IMR-90 (cell line): ENCODE measurements at regions not wholly inside any gene's neighbourhood (a gene's known extent, or its start where the extent isn't known, plus 50 kb on each side); places are given as distances from the start of the nearest gene placed in this dataset.
"Not testable (repeated sequence)": the region's sequence is repeated elsewhere in the genome, so short reads cannot be mapped to it uniquely, and the experiment has no call there.

ENCODE experiments used
- ATAC-seq: fragments of 200-7000 bp; cut with Tn5 transposase; 2 replicates; pipeline ENCODE4 v1.9.1; 2020; ENCODE audit warnings: low read depth, mild to moderate bottlenecking, moderate library complexity
- BruUV-seq: library from RNA; stranded (reverse); fragments of 400-500 nt; replicated peaks from 2 replicates; lab custom pipeline; 2021; lab: Mats Ljungman, UMichigan
- CTCF ChIA-PET: fragments of 300-600 bp; formaldehyde crosslinking; extraction: SDS; loops from one replicate; lab custom pipeline; 2021; ENCODE audit warnings: antibody characterized with exemption; lab: Yijun Ruan, JAX
- POLR2A ChIA-PET: fragments of 300-600 bp; sonication (Branson Sonifier 250); formaldehyde crosslinking; loops from one replicate; lab custom pipeline; 2022; ENCODE audit warnings: antibody characterized with exemption; ENCODE audit not compliant: unreplicated experiment; lab: Charles Lee
- DNase-seq: peaks from one replicate; pipeline ENCODE4 v3.0.0; 2013
- H2AFZ ChIP-seq: replicated peaks from 2 replicates; pipeline ENCODE3; 2013; ENCODE audit warnings: low read length, mild to moderate bottlenecking; ENCODE audit not compliant: poor library complexity
- H2AK5ac ChIP-seq: 2 replicates; pipeline ENCODE4 v1.6.1; 2013; ENCODE audit warnings: low read depth, low read length, inconsistent platforms
- H2AK9ac ChIP-seq: replicated peaks from 2 replicates; pipeline ENCODE3; 2013; ENCODE audit warnings: mild to moderate bottlenecking, low read depth, low read length, moderate library complexity; ENCODE audit not compliant: poor library complexity
- H2BK120ac ChIP-seq: 2 replicates; pipeline ENCODE4 v1.6.1; 2013; ENCODE audit warnings: low read depth, low read length, inconsistent platforms
- H2BK15ac ChIP-seq: 3 replicates; pipeline ENCODE4 v1.6.1; 2013; ENCODE audit warnings: low read depth, low read length, inconsistent platforms
- H2BK20ac ChIP-seq: 2 replicates; pipeline ENCODE4 v1.6.1; 2013; ENCODE audit warnings: low read depth, mild to moderate bottlenecking, inconsistent platforms, low read length, moderate library complexity
- H2BK5ac ChIP-seq: 2 replicates; pipeline ENCODE4 v1.6.1; 2013; ENCODE audit warnings: mild to moderate bottlenecking, low read depth, low read length, inconsistent platforms; ENCODE audit not compliant: poor library complexity, severe bottlenecking
- H3K14ac ChIP-seq: replicated peaks from 2 replicates; pipeline ENCODE4 v1.6.1; 2013; ENCODE audit warnings: low read depth, low read length, inconsistent platforms
- H3K18ac ChIP-seq: 2 replicates; pipeline ENCODE4 v1.6.1; 2013; ENCODE audit warnings: low read depth, low read length, control low read depth
- H3K23ac ChIP-seq: 2 replicates; pipeline ENCODE4 v1.6.1; 2013; ENCODE audit warnings: low read depth, low read length, inconsistent platforms
- H3K27ac ChIP-seq: 2 replicates; pipeline ENCODE4 v1.5.1; 2013; ENCODE audit warnings: mild to moderate bottlenecking, control low read depth, low read length; ENCODE audit not compliant: insufficient read depth
- H3K27me3 ChIP-seq: 2 replicates; pipeline ENCODE4 v1.6.1; 2013; ENCODE audit warnings: low read length; ENCODE audit not compliant: control insufficient read depth, insufficient read depth
- H3K36me3 ChIP-seq: 2 replicates; pipeline ENCODE4 v1.6.1; 2013; ENCODE audit warnings: low read length, mixed read lengths; ENCODE audit not compliant: control insufficient read depth, insufficient read depth
- H3K4ac ChIP-seq: 2 replicates; pipeline ENCODE4 v1.6.1; 2013; ENCODE audit warnings: low read depth, low read length, inconsistent platforms
- H3K4me1 ChIP-seq: 2 replicates; pipeline ENCODE4 v1.6.1; 2013; ENCODE audit warnings: low read length, mixed read lengths; ENCODE audit not compliant: control insufficient read depth, insufficient read depth
- H3K4me2 ChIP-seq: 2 replicates; pipeline ENCODE4 v1.6.1; 2013; ENCODE audit warnings: low read depth, mild to moderate bottlenecking, control low read depth, low read length, moderate library complexity
- H3K4me3 ChIP-seq: 2 replicates; pipeline ENCODE4 v1.5.1; 2013; ENCODE audit warnings: low read depth, mild to moderate bottlenecking, control low read depth, low read length, moderate library complexity; ENCODE audit not compliant: insufficient read depth
- H3K56ac ChIP-seq: 2 replicates; pipeline ENCODE4 v1.6.1; 2013; ENCODE audit warnings: low read length, inconsistent platforms; ENCODE audit not compliant: insufficient read depth; ENCODE audit errors: extremely low read depth
- H3K79me1 ChIP-seq, 2 experiments: 2 replicates each; pipeline ENCODE4 v1.6.1; 2013; ENCODE audit warnings: low read length in 2 of 2, inconsistent platforms in 1 of 2, low read depth in 1 of 2
- H3K9ac ChIP-seq: 2 replicates; pipeline ENCODE4 v1.6.1; 2013; ENCODE audit warnings: low read depth, low read length, control low read depth
- H3K9me1 ChIP-seq: 2 replicates; pipeline ENCODE4 v1.6.1; 2013; ENCODE audit warnings: low read length, inconsistent platforms; ENCODE audit not compliant: insufficient read depth
- H3K9me3 ChIP-seq: 2 replicates; pipeline ENCODE4 v1.6.1; 2013; ENCODE audit warnings: low read length; ENCODE audit not compliant: control insufficient read depth, insufficient read depth
- H4K20me1 ChIP-seq: 2 replicates; pipeline ENCODE4 v1.6.1; 2013; ENCODE audit warnings: low read length, inconsistent platforms; ENCODE audit not compliant: insufficient read depth
- H4K5ac ChIP-seq: 2 replicates; pipeline ENCODE4 v1.6.1; 2013; ENCODE audit warnings: mild to moderate bottlenecking, low read depth, low read length, control low read depth
- H4K8ac ChIP-seq, 2 experiments: 2 replicates each; pipeline ENCODE4 v1.6.1; 2013; ENCODE audit warnings: low read depth in 2 of 2, low read length in 2 of 2, control low read depth in 1 of 2, inconsistent platforms in 1 of 2
- H4K91ac ChIP-seq: 2 replicates; pipeline ENCODE4 v1.6.1; 2013; ENCODE audit warnings: low read depth, low read length, inconsistent platforms; ENCODE audit not compliant: insufficient read depth
- CTCF ChIP-seq: conservative IDR thresholded peaks from 2 replicates; pipeline ENCODE4 v1.5.1; 2012; ENCODE audit warnings: mild to moderate bottlenecking, low read depth, low read length, improper control_type of control experiment
- WGBS, 2 experiments: methylation state at CpG; one replicate each; pipeline versions ENCODE4 v1.1.5 to v1.1.7; 2013; ENCODE audit warnings: missing lambda C conversion rate in 2 of 2; ENCODE audit not compliant: insufficient read length in 1 of 2; ENCODE audit errors: extremely low coverage in 2 of 2; 5-methylcytosine and 5-hydroxymethylcytosine counted together
- dilution Hi-C: fragments of 300-500 bp; cut with HindIII; formaldehyde crosslinking; loops from one replicate; pipeline ENCODE4 v1.14.3; 2018; ENCODE audit warnings: low sequenced_read_pairs; ENCODE audit not compliant: unreplicated experiment
- in situ Hi-C: fragments of 300-500 bp; cut with MboI; formaldehyde crosslinking; loops from 3 replicates; pipeline ENCODE4 v1.14.3; 2019; ENCODE audit warnings: low sequenced_read_pairs, inconsistent platforms, mixed read lengths
- intact Hi-C: fragments of 100-400 bp; cut with micrococcal nuclease; formaldehyde crosslinking; loops from 2 replicates; pipeline ENCODE4 v1.10.0; 2022

- H3K4me3 ChIP-seq, in situ Hi-C loops, H2BK20ac ChIP-seq, H3K56ac ChIP-seq, BruUV-seq, H3K27ac ChIP-seq, intact Hi-C loops, H3K36me3 ChIP-seq, H4K5ac ChIP-seq, H2AFZ ChIP-seq, H3K9me3 ChIP-seq, DNase-seq, H4K91ac ChIP-seq, H3K4ac ChIP-seq, H4K20me1 ChIP-seq, H3K18ac ChIP-seq, H2BK5ac ChIP-seq, CTCF ChIA-PET, H2AK9ac ChIP-seq, H4K8ac ChIP-seq, H2BK15ac ChIP-seq, H3K79me1 ChIP-seq, H2AK5ac ChIP-seq, dilution Hi-C loops, POLR2A ChIA-PET, H3K23ac ChIP-seq, H3K9me1 ChIP-seq, H3K4me1 ChIP-seq, H3K4me2 ChIP-seq, H2BK120ac ChIP-seq, H3K9ac ChIP-seq, H3K14ac ChIP-seq, H3K27me3 ChIP-seq: not testable (repeated sequence)
- WGBS, 2 experiments, result no CpG with 5 or more reads among the region's 44 CpGs
- ATAC-seq, result peak; percentile 100
- TF ChIP-seq CTCF, result peak; percentile 30
Observed at GRCh38 chr9:64369114-64369513, 915.9 kb downstream of the FOXD4L5 start.

GRCh38 chr9:64368644-64368942 lies 916.4 kb downstream of the FOXD4L5 start:
- H3K4ac ChIP-seq, H3K9me3 ChIP-seq, POLR2A ChIA-PET, H3K4me2 ChIP-seq, H3K79me1 ChIP-seq, H3K18ac ChIP-seq, H2AK5ac ChIP-seq, H2BK5ac ChIP-seq, DNase-seq, H3K4me1 ChIP-seq, H3K27ac ChIP-seq, H4K91ac ChIP-seq, BruUV-seq, CTCF ChIA-PET, H4K20me1 ChIP-seq, H2AK9ac ChIP-seq, H4K5ac ChIP-seq, H3K4me3 ChIP-seq, H3K23ac ChIP-seq, H2BK120ac ChIP-seq, H3K14ac ChIP-seq, H3K56ac ChIP-seq, ATAC-seq, H3K27me3 ChIP-seq, intact Hi-C loops, H2BK20ac ChIP-seq, dilution Hi-C loops, H3K36me3 ChIP-seq, H2BK15ac ChIP-seq, H3K9ac ChIP-seq, in situ Hi-C loops, H3K9me1 ChIP-seq, H2AFZ ChIP-seq, H4K8ac ChIP-seq: not testable (repeated sequence)
- no CpG with 5 or more reads among the region's 16 CpGs for WGBS, 2 experiments
